GM12873 (cell line): ENCODE measurements at regions not wholly inside any gene's neighbourhood (a gene's known extent, or its start where the extent isn't known, plus 50 kb on each side); places are given as distances from the start of the nearest gene placed in this dataset.

Source experiments
- TF ChIP-seq, protein P1 (sequence below): IDR thresholded peaks from 2 replicates; pipeline ENCODE4 v1.5.1; 2012; ENCODE audit warnings: low read depth, mild to moderate bottlenecking, moderate library complexity, low read length, control low read depth; ENCODE audit not compliant: insufficient read depth; ENCODE audit errors: missing control alignments

DNA sequence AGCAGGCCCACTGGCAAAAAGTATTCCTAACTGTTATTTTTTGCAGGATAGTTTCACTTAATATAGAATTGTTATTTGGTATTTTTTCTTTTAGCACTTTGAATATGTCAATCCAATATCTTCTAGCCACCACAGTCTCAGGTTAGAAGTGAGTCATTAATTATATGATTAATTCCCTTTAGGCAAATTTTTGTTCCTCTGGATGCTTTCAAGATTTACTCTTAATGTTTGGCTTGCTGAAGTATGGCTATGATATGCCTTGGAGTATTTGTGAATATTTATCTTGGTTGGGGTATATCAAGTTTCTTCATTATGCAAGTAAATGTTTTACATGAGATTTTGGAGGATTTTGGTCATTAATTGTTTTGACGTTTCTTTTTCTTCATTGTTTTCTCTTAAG is 152.1 kb upstream of the ALCAM start:
- TF ChIP-seq, protein P1, sequence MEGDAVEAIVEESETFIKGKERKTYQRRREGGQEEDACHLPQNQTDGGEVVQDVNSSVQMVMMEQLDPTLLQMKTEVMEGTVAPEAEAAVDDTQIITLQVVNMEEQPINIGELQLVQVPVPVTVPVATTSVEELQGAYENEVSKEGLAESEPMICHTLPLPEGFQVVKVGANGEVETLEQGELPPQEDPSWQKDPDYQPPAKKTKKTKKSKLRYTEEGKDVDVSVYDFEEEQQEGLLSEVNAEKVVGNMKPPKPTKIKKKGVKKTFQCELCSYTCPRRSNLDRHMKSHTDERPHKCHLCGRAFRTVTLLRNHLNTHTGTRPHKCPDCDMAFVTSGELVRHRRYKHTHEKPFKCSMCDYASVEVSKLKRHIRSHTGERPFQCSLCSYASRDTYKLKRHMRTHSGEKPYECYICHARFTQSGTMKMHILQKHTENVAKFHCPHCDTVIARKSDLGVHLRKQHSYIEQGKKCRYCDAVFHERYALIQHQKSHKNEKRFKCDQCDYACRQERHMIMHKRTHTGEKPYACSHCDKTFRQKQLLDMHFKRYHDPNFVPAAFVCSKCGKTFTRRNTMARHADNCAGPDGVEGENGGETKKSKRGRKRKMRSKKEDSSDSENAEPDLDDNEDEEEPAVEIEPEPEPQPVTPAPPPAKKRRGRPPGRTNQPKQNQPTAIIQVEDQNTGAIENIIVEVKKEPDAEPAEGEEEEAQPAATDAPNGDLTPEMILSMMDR, result no peak

- TF ChIP-seq, protein P1, result no peak
Measured at GRCh38 chr3:105222568-105223093, 144.1 kb upstream of the ALCAM start.

DNA sequence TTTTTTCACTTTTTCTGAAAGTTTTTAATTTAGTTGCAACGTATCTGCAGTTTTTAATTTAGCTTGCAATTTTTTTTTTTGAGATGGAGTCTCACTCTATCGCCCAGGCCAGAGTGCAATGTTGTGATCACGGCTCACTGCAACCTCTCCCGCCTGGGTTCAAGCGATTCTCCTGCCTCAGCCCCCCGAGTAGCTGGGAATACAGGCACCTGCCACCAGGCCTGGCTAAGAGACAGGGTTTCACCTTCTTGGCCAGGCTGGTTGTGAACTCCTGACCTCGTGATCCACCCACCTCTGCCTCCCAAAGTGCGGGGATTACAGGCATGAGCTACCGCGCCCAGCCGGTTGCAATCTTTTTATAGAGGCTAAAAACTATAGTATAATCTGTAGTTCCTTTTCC is 142.9 kb upstream of the ALCAM start:
- TF ChIP-seq, protein P1, result no peak

GRCh38 chr3:105228696-105229095 is 138.0 kb upstream of the ALCAM start:
- TF ChIP-seq, protein P1, result no peak

DNA sequence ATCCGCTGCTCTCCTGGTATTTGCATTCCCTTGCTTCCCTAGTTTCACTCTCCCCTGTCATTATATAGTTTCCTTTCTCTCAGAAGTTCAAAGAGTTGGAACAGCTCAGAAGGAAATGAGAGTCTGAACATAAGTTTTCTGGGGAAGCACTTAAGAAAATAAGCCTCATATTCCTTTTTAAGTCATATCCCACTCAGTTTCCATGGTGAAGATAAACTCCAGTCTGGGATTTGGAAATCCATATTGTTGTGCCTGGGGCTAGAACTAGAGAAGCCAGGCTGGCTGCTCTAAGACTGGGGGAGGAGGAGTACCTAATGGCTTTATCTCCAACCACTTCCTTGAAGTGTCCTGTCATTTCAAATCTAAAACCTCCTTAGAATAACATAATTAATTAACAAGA is 134.2 kb upstream of the ALCAM start:
- TF ChIP-seq, protein P1, result no peak

DNA sequence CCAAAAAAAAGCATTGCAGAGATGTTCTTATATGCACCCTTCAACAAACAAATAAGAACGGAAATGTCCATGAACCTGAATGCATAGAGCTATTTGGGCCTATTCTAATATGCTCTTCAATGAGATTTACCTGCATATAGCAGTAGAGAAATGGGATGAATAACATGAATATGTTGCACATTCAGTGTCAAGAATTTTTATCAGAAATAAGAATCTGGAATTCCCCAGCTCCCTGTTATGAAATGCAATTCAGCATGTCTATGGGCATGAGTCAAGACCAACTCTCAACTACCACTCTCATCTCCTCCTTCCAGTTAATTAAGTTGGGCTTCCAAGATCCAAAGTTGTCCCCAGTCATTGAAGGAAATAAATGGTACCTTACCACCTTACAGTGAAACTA is 133.7 kb upstream of the ALCAM start:
- TF ChIP-seq, protein P1, result no peak

DNA sequence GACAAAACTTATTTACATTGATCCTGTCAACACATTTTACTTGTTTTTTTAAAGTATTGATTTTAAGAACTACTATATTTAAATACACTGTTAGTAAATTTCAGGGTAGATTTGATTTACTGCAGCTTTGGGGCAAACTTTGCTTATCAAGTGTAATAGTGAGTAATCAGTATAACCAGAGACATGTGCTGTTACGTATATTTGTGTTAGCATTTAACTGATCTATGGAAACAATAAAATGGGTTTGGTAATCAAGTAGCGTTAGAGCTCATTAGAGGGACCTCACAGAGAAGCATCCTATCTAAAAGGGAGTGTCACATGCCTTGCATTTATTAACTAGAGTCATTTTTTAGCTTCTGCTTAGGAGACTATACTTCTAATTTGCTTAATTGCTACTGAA is 131.5 kb upstream of the ALCAM start:
- TF ChIP-seq, protein P1, result no peak

GRCh38 chr3:105235785-105236184 is 130.9 kb upstream of the ALCAM start:
- TF ChIP-seq, protein P1, result no peak
